Transverse colon (tissue), 4 donors: ENCODE measurements at regions not wholly inside any gene's neighbourhood (a gene's known extent, or its start where the extent isn't known, plus 50 kb on each side); places are given as distances from the start of the nearest gene placed in this dataset.

Experiments
- DNase-seq: peaks from one replicate; pipeline ENCODE4 v3.0.0-alpha.2; 2019
- H3K27ac ChIP-seq, 4 donors: fragments of 200-600 bp; sonication (generic); 2 replicates each; pipeline ENCODE4 v1.5.1; 2016 to 2018; ENCODE audit warnings: inconsistent platforms in 4 of 4
- H3K27me3 ChIP-seq: fragments of 200-600 bp; sonication (generic); 2 replicates; pipeline ENCODE4 v1.5.1; 2017; ENCODE audit warnings: inconsistent platforms
- H3K36me3 ChIP-seq, 4 donors: fragments of 200-600 bp; sonication (generic); 2 replicates each; pipeline ENCODE4 v1.5.1; 2017 to 2019; ENCODE audit warnings: inconsistent platforms in 4 of 4
- H3K4me1 ChIP-seq, 4 donors: fragments of 200-600 bp; sonication (generic); 2 replicates each; pipeline ENCODE4 v1.5.1; 2017 to 2020; ENCODE audit warnings: inconsistent platforms in 4 of 4
- H3K4me3 ChIP-seq, 4 donors: fragments of 200-600 bp; sonication (generic); 1 replicate in 1 of 4; 2 replicates in 3 of 4; pipeline versions ENCODE4 v1.5.1 to v1.6.1; 2017 to 2019; ENCODE audit warnings: inconsistent platforms in 4 of 4
- H3K9me3 ChIP-seq, 2 donors: fragments of 200-600 bp; sonication (generic); 2 replicates each; pipeline ENCODE4 v1.5.1; 2017 to 2019; ENCODE audit warnings: inconsistent platforms in 2 of 2
- CTCF ChIP-seq, 5 experiments: fragments of 200-600 bp in 3 of 5; fragments of 450-650 bp in 2 of 5; sonication (generic) in 3 of 5; IDR thresholded peaks; 1 replicate in 2 of 5; 2 replicates in 3 of 5; pipeline ENCODE4 v1.5.1; 2016 to 2017; ENCODE audit warnings: antibody characterized with exemption in 5 of 5, inconsistent platforms in 3 of 5, mild to moderate bottlenecking in 2 of 5, moderate library complexity in 1 of 5
- EP300 ChIP-seq: sonication (generic); formaldehyde crosslinking; IDR thresholded peaks from one replicate; pipeline ENCODE4 v1.6.1; 2017; ENCODE audit warnings: antibody characterized with exemption, low read depth
- POLR2A ChIP-seq: fragments of 450-650 bp; IDR thresholded peaks from one replicate; pipeline ENCODE4 v1.6.1; 2016; ENCODE audit warnings: antibody characterized with exemption, mild to moderate bottlenecking, moderate library complexity
- POLR2AphosphoS5 ChIP-seq, 3 donors: sonication (generic); formaldehyde crosslinking; IDR thresholded peaks; one replicate each; pipeline ENCODE4 v1.6.1; 2016; ENCODE audit warnings: antibody characterized with exemption in 3 of 3
- WGBS, 2 donors: methylation state at CpG; one replicate each; pipeline ENCODE4 v1.1.5; 2018; ENCODE audit warnings: low coverage in 1 of 2; 5-methylcytosine and 5-hydroxymethylcytosine counted together
- in situ Hi-C, 4 donors: fragments of 200-750 bp; cut with MboI; loops; one replicate each; pipeline versions ENCODE4 v1.15.0 to v1.15.1; 2017; ENCODE audit warnings: low sequenced_read_pairs in 3 of 4, low pct_ligation_motif_present in 1 of 4, low pct_unique_long_range_greater_than_20kb in 1 of 4
- intact Hi-C: fragments of 100-400 bp; cut with DNase I; formaldehyde crosslinking; loops from one replicate; pipeline ENCODE4 v1.15.1; 2023; ENCODE audit warnings: low total_unique reads

GRCh38 chr12:124441443-124442194 is 125.8 kb downstream of the NCOR2 start:
- intact Hi-C loops (no loop called here), in situ Hi-C loops (no loop called here)
- Histone ChIP-seq H3K27me3 (no peaks in the 10 kb centered on the region), H3K4me3 (no peak overlapping the region), H3K27ac (peak overlapping the region; percentile 53 to 63 (median 58)), H3K4me1 (peaks cover 3 to 31% (median 7%) of the 10 kb centered on the region in 4 donors), H3K9me3 (no peaks in the 10 kb centered on the region), H3K36me3 (no peaks in the 10 kb centered on the region)
- 85 to 90% methylated on average over 9 to 18 of the region's 18 CpGs for WGBS, 2 donors
- TF ChIP-seq POLR2A (no peak), EP300 (no peak), POLR2AphosphoS5 (IDR thresholded peaks at IDR 0.05) (no peak), CTCF (IDR thresholded peaks at IDR 0.05) (no peak)
- DNase-seq: no peak

- in situ Hi-C loops (no loop called here), intact Hi-C loops (no loop called here)
- Histone ChIP-seq H3K4me3 (no peak overlapping the region), H3K36me3 (no peaks in the 10 kb centered on the region), H3K27ac (peak overlapping the region; percentile 53 to 63 (median 58)), H3K4me1 (peaks cover 3 to 31% (median 7%) of the 10 kb centered on the region in 4 donors), H3K27me3 (no peaks in the 10 kb centered on the region), H3K9me3 (no peaks in the 10 kb centered on the region)
- WGBS, 2 donors: 83 to 92% methylated on average over 9 to 13 of the region's 13 CpGs
- DNase-seq: no peak
- TF ChIP-seq POLR2A (no peak), CTCF (IDR thresholded peaks at IDR 0.05) (no peak), EP300 (no peak), POLR2AphosphoS5 (IDR thresholded peaks at IDR 0.05) (no peak)
These were observed 126.5 kb downstream of the NCOR2 start for GRCh38 chr12:124440841-124441381.

GRCh38 chr12:124440031-124440626 is 127.3 kb downstream of the NCOR2 start:
- H3K27ac ChIP-seq: peak overlapping the region in 3 of 4 donors; percentile 62 to 63 (median 62)

More at GRCh38 chr12:124440031-124440626, 127.3 kb downstream of the NCOR2 start:
- Histone ChIP-seq H3K9me3 (no peaks in the 10 kb centered on the region), H3K4me1 (peaks cover 3 to 31% (median 7%) of the 10 kb centered on the region in 4 donors), H3K27me3 (no peaks in the 10 kb centered on the region), H3K36me3 (no peaks in the 10 kb centered on the region), H3K4me3 (no peak overlapping the region)
- in situ Hi-C loops: no loop called here
- intact Hi-C loops: no loop called here
- TF ChIP-seq POLR2AphosphoS5 (IDR thresholded peaks at IDR 0.05) (no peak), POLR2A (no peak), EP300 (no peak), CTCF (IDR thresholded peaks at IDR 0.05) (no peak)
- DNase-seq: no peak
- WGBS, 2 donors: 80 to 96% methylated on average over 1 to 11 of the region's 13 CpGs
